Activated T-cell treated with anti-CD3 and anti-CD28 coated beads, Interleukin-2, amount 50 U/mL, for 4 hours (primary cell): ENCODE measurements at regions not wholly inside any gene's neighbourhood (a gene's known extent, or its start where the extent isn't known, plus 50 kb on each side); places are given as distances from the start of the nearest gene placed in this dataset.
"Not testable (repeated sequence)": the region's sequence is repeated elsewhere in the genome, so short reads cannot be mapped to it uniquely, and the experiment has no call there.

Experiments used
- ATAC-seq, 2 donors: fragments of 200-7000 bp; cut with Tn5 transposase; one replicate each; pipeline ENCODE4 v1.10.0; 2021
- DNase-seq: peaks from one replicate; pipeline ENCODE4 v3.0.0-alpha.2; 2020
- H3K27me3 Mint-ChIP-seq: one replicate; pipeline ENCODE4 v1.8.0; 2021; ENCODE audit warnings: low read depth, mixed read lengths
- H3K36me3 Mint-ChIP-seq: one replicate; pipeline ENCODE4 v1.8.0; 2022; ENCODE audit warnings: mixed read lengths; ENCODE audit not compliant: insufficient read depth
- H3K4me1 Mint-ChIP-seq: one replicate; pipeline ENCODE4 v1.8.0; 2021; ENCODE audit warnings: low read depth, mixed read lengths
- H3K4me3 Mint-ChIP-seq: one replicate; pipeline ENCODE4 v1.8.0; 2021; ENCODE audit warnings: mild to moderate bottlenecking, moderate library complexity, mixed read lengths
- H3K9me3 Mint-ChIP-seq: one replicate; pipeline ENCODE4 v1.8.0; 2021; ENCODE audit warnings: mixed read lengths

DNA sequence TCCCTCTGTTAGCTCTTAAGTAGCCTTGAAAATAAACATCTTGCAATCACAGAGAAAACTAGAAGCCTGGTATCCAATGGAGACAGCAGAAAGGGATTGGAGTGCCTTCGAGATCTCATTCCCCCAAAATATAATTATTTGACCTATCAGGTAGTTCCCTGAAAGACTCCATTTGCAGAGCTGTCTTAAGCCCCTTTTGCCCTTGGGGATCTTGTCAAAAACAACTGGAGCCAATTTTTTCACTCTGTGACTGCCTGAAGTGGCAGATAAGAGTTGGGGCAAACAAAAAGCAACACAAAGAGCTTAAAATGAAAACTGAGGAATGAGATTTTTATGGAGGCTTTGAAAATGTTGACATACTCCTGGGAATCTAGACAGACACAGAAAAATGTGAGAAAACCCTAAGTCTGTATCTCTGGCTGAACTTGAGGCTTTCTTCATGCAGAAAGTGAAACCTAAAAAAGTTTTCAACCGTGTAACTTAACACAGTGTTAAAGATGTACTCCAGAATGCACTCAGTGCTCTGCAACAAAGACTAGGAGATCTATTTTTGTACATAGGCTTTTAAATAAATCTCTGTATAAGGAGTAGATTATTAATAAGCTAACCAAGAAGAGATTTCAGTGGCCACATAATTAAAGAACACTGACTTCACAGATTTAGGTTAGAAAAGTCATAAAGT, 971.1 kb upstream of the MAN1A1 start:
- DNase-seq: no peak
- no peaks in the 10 kb centered on the region for H3K4me1 Mint-ChIP-seq
- ATAC-seq: no peak
- H3K36me3 Mint-ChIP-seq: no peaks in the 10 kb centered on the region
- no peaks in the 10 kb centered on the region for H3K27me3 Mint-ChIP-seq
- H3K4me3 Mint-ChIP-seq: no peak overlapping the region
- peaks cover 22% of the 10 kb centered on the region for H3K9me3 Mint-ChIP-seq

DNA sequence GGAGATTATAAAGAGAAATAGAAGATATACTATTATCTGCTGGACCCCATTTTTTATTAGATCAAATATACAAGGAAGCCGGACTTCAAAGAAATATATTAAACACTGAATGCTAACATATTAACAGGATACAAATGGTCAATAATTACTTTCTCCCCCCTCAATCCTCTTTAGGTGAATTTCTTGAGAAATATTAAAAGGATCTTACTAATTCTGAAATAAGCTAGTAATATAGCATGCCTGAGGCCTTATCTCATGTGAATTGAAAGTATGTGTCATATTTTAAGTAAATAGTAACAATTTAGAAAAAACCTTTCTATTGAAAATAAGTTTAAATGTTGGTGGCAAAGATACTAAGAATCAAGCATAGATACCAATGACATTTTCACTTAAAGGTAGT, 954.7 kb upstream of the MAN1A1 start:
- no peak for ATAC-seq
- no peaks in the 10 kb centered on the region for H3K27me3 Mint-ChIP-seq

DNA sequence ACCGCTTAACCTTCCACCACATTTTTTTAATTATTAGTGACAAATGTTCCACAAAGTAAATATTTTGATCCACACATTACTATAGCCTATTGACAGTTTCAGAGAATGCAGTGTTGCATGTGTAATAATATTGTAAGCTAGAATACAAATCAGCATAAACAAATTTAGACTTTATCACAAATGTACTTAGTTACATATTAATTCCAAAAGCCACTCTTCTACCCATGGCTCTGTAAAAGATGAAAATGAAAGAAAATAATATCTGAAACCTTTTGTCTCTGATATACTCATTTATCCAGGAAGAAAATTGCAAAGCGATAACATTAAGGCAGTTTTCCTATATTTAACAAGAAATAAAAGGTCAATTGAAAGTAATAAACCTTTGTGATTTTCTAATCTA, 954.0 kb upstream of the MAN1A1 start:
- DNase-seq (no peak), ATAC-seq (no peak)
- H3K4me1 Mint-ChIP-seq: no peaks in the 10 kb centered on the region
- H3K4me3 Mint-ChIP-seq: no peak overlapping the region
- no peaks in the 10 kb centered on the region for H3K9me3 Mint-ChIP-seq
- H3K27me3 Mint-ChIP-seq: no peaks in the 10 kb centered on the region
- H3K36me3 Mint-ChIP-seq: no peaks in the 10 kb centered on the region

More for the DNA sequence above, 954.7 kb upstream of the MAN1A1 start:
- no peaks in the 10 kb centered on the region for H3K4me1 Mint-ChIP-seq
- H3K4me3 Mint-ChIP-seq: no peak overlapping the region
- no peak for DNase-seq
- H3K36me3 Mint-ChIP-seq: no peaks in the 10 kb centered on the region
- H3K9me3 Mint-ChIP-seq: no peaks in the 10 kb centered on the region

- DNase-seq (no peak), ATAC-seq (no peak)
- Mint-ChIP-seq H3K27me3 (no peaks in the 10 kb centered on the region), H3K9me3 (no peaks in the 10 kb centered on the region), H3K4me3 (no peak overlapping the region), H3K36me3 (no peaks in the 10 kb centered on the region), H3K4me1 (no peaks in the 10 kb centered on the region)
Measured at GRCh38 chr6:120302041-120302440, 952.5 kb upstream of the MAN1A1 start.

DNA sequence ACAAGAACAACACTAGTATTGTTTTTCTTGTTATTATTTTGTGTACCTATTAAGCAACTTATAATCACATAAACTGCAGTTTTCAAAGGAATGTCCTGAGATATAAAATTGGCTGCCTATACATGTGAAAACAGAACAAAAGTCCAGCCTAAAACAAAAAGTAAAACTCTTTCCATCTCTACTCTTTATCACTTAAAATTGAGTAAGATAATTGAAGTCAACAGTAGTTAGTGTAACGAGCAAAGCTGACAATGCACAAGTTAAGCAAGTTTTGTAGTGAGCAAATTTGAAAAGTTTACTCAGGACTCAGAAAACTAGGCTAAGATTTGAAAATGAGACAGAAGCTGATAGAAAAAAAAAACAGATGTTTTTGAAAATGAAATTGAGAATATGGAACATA, 941.4 kb upstream of the MAN1A1 start:
- Mint-ChIP-seq H3K9me3 (peaks cover 6% of the 10 kb centered on the region), H3K36me3 (no peaks in the 10 kb centered on the region), H3K4me3 (no peak overlapping the region), H3K27me3 (no peaks in the 10 kb centered on the region), H3K4me1 (no peaks in the 10 kb centered on the region)
- no peak for ATAC-seq
- no peak for DNase-seq

DNA sequence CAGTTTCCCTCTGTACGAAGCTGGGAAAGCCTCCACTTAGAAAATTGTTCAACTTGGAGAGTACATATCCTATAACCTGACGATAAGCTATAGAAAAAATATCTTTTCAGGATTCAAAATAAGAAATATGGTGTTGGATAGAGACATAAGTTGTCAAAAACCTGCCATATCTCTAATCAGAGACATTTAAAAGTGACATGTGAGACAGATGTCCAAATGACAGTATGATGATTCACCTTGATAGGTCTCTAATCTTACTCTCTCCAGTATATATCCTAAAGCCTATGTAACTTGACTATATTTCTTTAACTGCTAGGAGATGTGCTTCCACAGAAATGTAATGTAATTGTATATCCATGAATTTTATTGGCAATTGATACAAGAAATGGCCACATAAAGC, 932.4 kb upstream of the MAN1A1 start:
- DNase-seq: no peak
- Mint-ChIP-seq H3K4me3 (no peak overlapping the region), H3K4me1 (no peaks in the 10 kb centered on the region), H3K9me3 (no peaks in the 10 kb centered on the region), H3K36me3 (no peaks in the 10 kb centered on the region), H3K27me3 (no peaks in the 10 kb centered on the region)
- ATAC-seq: no peak

DNA sequence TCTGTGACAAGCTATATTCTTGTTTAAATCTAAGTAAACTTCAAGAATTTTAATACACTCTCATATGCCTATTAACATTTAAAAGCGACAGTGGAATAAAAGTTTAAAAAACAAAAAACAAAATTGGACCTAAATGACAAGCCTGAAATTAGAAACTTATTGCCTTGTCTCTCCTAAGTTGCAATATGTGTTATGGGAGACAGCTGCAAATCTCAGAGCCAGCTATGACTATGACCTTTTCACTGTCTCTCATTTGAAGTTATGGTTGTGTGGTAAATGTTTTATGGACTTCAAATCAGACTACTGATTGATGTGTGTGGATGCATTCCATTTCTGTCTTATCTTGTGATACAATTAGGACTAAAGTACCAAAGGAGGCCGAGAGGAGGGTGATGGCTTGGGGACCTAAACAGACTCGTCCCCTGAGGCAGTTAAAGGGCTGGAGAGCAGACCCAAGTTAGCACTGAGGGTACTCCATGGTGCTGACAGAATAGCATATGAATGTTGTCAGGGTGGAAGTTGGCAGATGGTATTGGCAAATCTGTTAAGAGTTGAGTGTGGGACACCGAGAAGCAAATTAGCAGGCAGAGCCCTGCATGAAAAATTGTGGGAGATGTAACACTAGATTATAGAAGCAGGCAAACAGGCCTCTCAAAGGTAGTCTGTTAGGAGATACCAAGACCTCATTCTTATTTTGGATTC, 930.1 kb upstream of the MAN1A1 start:
- no peak for ATAC-seq
- Mint-ChIP-seq H3K9me3 (no peaks in the 10 kb centered on the region), H3K4me3 (no peak overlapping the region), H3K27me3 (no peaks in the 10 kb centered on the region), H3K36me3 (no peaks in the 10 kb centered on the region), H3K4me1 (no peaks in the 10 kb centered on the region)
- DNase-seq: no peak

DNA sequence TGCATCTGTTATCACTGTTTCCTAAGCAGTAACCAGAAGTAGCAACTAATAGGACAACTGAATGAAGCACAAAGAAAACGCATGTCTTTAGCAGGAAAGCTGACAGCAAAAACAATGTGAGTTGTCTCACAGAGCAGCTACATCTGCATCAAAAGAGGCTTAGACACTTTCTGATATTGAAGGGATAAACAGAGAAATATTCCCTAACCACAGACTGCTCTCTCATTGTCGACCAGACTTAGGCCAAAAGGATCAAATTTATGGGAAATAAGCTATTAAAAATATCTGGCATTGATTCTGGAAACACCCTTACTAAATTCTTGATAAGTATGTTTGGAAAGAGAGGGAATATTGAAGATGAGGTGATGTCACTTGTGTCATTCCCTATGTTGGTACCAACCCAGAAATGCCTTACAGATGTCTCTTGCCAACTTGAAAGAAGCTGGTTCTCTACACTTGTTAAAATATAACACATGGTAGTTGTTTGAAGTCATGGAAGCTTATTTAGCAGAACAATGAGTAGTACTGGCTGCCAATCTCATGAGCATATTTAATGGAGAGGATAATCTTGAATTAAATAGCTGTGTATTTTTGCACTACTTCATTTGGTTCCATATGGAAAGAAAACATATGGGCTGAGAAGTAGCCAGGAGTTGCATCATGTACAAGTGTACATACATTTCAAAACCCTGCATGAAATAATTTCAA, 929.3 kb upstream of the MAN1A1 start:
- DNase-seq (no peak), ATAC-seq (no peak)
- H3K9me3 Mint-ChIP-seq: no peaks in the 10 kb centered on the region
- no peak overlapping the region for H3K4me3 Mint-ChIP-seq
- no peaks in the 10 kb centered on the region for H3K36me3 Mint-ChIP-seq
- no peaks in the 10 kb centered on the region for H3K27me3 Mint-ChIP-seq
- no peaks in the 10 kb centered on the region for H3K4me1 Mint-ChIP-seq

DNA sequence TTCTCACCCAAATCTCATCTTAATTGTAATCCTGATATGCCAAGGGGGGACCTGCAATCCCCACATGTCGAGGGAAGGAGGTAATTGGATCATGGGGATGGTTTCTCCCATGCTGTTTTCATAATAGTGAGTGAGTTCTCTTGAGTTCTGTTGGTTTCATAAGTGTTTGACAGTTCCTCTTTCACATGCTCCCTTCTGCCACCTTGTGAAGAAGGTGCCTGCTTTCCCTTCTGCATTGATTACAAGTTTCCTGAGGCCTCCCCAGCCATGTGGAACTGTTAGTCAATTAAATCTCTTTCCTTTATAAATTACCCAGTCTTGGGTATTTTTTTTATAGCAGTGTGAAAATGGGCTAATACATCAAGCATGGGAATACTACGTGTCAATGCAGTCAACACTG, 925.0 kb upstream of the MAN1A1 start:
- H3K4me1 Mint-ChIP-seq: no peaks in the 10 kb centered on the region
- peaks cover 5% of the 10 kb centered on the region for H3K9me3 Mint-ChIP-seq
- ATAC-seq: no peak
- no peaks in the 10 kb centered on the region for H3K27me3 Mint-ChIP-seq
- H3K36me3 Mint-ChIP-seq: no peaks in the 10 kb centered on the region
- no peak overlapping the region for H3K4me3 Mint-ChIP-seq
- no peak for DNase-seq

DNA sequence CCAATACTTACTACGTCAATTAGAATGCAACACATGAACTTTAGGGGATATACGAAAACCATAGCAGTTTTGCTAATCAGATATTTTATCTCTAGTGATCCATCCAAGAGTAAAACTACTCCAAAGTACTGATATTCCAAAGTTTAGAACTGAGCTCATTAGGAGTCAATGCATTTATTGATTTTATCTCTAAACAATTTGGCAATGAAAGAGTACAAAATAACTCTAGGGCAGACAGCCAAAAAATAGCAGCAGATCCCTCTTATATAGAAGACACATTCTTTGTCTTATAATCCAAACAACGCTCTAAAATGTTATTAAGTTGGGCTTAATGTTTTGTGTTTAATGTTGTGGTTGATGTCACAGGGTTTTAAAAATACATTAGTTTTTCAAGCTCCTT, 923.9 kb upstream of the MAN1A1 start:
- no peak for DNase-seq
- Mint-ChIP-seq H3K4me3 (no peak overlapping the region), H3K36me3 (no peaks in the 10 kb centered on the region), H3K9me3 (peaks cover 5% of the 10 kb centered on the region), H3K4me1 (no peaks in the 10 kb centered on the region), H3K27me3 (no peaks in the 10 kb centered on the region)
- no peak for ATAC-seq

- no peaks in the 10 kb centered on the region for H3K36me3 Mint-ChIP-seq
- no peaks in the 10 kb centered on the region for H3K4me1 Mint-ChIP-seq
- H3K27me3 Mint-ChIP-seq: no peaks in the 10 kb centered on the region
- H3K9me3 Mint-ChIP-seq: peaks cover 5% of the 10 kb centered on the region
- H3K4me3 Mint-ChIP-seq: no peak overlapping the region
- DNase-seq (no peak), ATAC-seq (no peak)
Measured at GRCh38 chr6:120272038-120272437, 922.5 kb upstream of the MAN1A1 start.

- H3K9me3 Mint-ChIP-seq, H3K27me3 Mint-ChIP-seq, ATAC-seq, H3K36me3 Mint-ChIP-seq, H3K4me1 Mint-ChIP-seq, DNase-seq, H3K4me3 Mint-ChIP-seq: not testable (repeated sequence)
Measured at GRCh38 chr6:120268256-120268655, 918.7 kb upstream of the MAN1A1 start.

- H3K36me3 Mint-ChIP-seq: no peaks in the 10 kb centered on the region
- H3K4me3 Mint-ChIP-seq: no peak overlapping the region
- no peak for DNase-seq
- no peak for ATAC-seq
- no peaks in the 10 kb centered on the region for H3K9me3 Mint-ChIP-seq
- no peaks in the 10 kb centered on the region for H3K27me3 Mint-ChIP-seq
- no peaks in the 10 kb centered on the region for H3K4me1 Mint-ChIP-seq
Measured at GRCh38 chr6:120262354-120262753, 912.8 kb upstream of the MAN1A1 start.

DNA sequence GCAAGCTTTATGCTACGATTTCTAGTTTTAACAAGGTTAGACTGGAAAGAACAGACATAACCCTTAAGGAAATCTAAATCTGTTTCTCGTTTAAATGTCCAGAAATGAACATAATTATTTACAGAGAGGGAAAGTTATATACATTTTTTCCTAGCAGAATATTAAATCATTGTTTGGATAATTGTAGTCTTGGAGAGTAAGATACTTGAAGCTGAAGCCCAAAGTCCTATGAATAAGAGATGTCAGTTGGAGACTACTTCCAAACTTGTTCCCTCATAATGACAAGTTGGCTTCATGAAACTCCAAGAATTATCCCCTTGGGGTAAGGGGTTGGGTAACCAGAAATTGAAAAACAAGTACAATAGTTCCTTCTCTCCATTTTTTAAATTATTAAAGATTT, 911.1 kb upstream of the MAN1A1 start:
- DNase-seq: no peak
- Mint-ChIP-seq H3K36me3 (no peaks in the 10 kb centered on the region), H3K9me3 (no peaks in the 10 kb centered on the region), H3K4me1 (no peaks in the 10 kb centered on the region), H3K27me3 (no peaks in the 10 kb centered on the region), H3K4me3 (no peak overlapping the region)
- no peak for ATAC-seq

- no peaks in the 10 kb centered on the region for H3K4me1 Mint-ChIP-seq
- DNase-seq (no peak), ATAC-seq (no peak)
- no peaks in the 10 kb centered on the region for H3K27me3 Mint-ChIP-seq
- H3K4me3 Mint-ChIP-seq: no peak overlapping the region
- peaks cover 9% of the 10 kb centered on the region for H3K9me3 Mint-ChIP-seq
- H3K36me3 Mint-ChIP-seq: no peaks in the 10 kb centered on the region
Measured at GRCh38 chr6:120254651-120255050, 905.1 kb upstream of the MAN1A1 start.
